ENCODE measurements at regions not wholly inside any gene's neighbourhood (a gene's known extent, or its start where the extent isn't known, plus 50 kb on each side); places are given as distances from the start of the nearest gene placed in this dataset.

GRCh38 chr3:135878501-135878900, 87.0 kb upstream of the PPP2R3A start:
- no peak for TF ChIP-seq POLR2AphosphoS5 (IDR thresholded peaks at IDR 0.05; ENCODE audit: low read depth, low read length)
- TF ChIP-seq POLR2A (IDR thresholded peaks at IDR 0.05; ENCODE audit: low read depth, low read length), result no peak

Data from GM12891 (cell line).